ENCODE measurements at regions not wholly inside any gene's neighbourhood (a gene's known extent, or its start where the extent isn't known, plus 50 kb on each side); places are given as distances from the start of the nearest gene placed in this dataset.

DNA sequence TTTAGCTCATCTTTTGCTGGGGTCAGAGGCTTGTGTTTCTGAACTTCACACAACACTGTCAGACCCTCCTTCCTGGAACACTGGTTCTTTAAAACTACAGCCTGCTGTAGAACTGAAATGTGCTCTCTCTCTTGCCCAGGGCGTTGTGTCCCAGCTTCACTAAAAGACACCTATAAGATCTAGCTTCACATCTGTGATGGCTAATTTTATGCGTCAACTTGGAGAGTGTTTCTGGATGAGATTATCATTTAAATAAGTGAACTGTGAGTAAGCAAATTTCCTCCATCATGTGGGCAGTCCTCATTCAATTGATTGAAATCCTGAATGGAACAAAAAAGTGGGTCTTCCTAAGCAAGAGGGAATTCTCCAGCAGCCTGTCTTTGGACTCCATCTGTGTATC is 140.3 kb downstream of the OSR1 start:
- TF ChIP-seq POLR2A (IDR thresholded peaks at IDR 0.05) (no peak), EP300 (IDR thresholded peaks at IDR 0.05) (no peak)
- TF ChIP-seq, protein P1, sequence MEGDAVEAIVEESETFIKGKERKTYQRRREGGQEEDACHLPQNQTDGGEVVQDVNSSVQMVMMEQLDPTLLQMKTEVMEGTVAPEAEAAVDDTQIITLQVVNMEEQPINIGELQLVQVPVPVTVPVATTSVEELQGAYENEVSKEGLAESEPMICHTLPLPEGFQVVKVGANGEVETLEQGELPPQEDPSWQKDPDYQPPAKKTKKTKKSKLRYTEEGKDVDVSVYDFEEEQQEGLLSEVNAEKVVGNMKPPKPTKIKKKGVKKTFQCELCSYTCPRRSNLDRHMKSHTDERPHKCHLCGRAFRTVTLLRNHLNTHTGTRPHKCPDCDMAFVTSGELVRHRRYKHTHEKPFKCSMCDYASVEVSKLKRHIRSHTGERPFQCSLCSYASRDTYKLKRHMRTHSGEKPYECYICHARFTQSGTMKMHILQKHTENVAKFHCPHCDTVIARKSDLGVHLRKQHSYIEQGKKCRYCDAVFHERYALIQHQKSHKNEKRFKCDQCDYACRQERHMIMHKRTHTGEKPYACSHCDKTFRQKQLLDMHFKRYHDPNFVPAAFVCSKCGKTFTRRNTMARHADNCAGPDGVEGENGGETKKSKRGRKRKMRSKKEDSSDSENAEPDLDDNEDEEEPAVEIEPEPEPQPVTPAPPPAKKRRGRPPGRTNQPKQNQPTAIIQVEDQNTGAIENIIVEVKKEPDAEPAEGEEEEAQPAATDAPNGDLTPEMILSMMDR (IDR thresholded peaks at IDR 0.05), result no peak

Measured in ovary (tissue), 3 donors.